B cell (primary cell): ENCODE measurements at regions not wholly inside any gene's neighbourhood (a gene's known extent, or its start where the extent isn't known, plus 50 kb on each side); places are given as distances from the start of the nearest gene placed in this dataset.

Experiments
- CTCF ChIP-seq: fragments of 200-600 bp; IDR thresholded peaks from one replicate; pipeline ENCODE4 v1.8.0; 2022; ENCODE audit warnings: antibody characterized with exemption, mild to moderate bottlenecking
- EZH2 ChIP-seq: IDR thresholded peaks from 2 replicates; pipeline ENCODE4 v1.6.1; 2012; ENCODE audit warnings: borderline replicate concordance, low read depth, mild to moderate bottlenecking, moderate library complexity, low read length; ENCODE audit not compliant: insufficient read depth, poor library complexity, severe bottlenecking

DNA sequence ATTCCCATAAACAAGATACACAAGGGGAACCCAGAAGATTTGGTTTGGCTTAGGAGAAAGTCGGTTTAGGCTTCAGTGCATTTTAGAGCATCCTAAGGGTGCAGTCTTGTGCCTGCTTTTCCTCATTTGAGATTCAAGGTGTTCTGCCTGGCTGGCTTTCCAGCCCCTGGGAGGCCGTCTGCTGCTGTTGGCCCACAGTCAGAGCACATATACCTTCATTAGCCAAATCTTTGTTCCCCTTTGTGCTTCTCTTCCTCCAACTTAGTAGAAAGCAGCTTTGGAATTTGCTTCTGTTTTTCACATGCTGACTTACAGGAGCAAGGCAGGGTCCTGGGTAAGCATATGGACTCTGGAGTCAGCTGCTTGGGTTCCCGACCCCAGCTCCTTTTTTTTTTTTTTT is 477.1 kb upstream of the TCF4 start:
- no peak for TF ChIP-seq CTCF
- TF ChIP-seq EZH2, result no peak
